ENCODE measurements at regions not wholly inside any gene's neighbourhood (a gene's known extent, or its start where the extent isn't known, plus 50 kb on each side); places are given as distances from the start of the nearest gene placed in this dataset.
A peak's percentile ranks its signal among the peaks of the same experiment; 100 is the strongest.
"Not testable (repeated sequence)": the region's sequence is repeated elsewhere in the genome, so short reads cannot be mapped to it uniquely, and the experiment has no call there.

- DNase-seq: no peak
Measured at GRCh38 chrX:52585892-52586291, 68.8 kb downstream of the SSX7 start.

- no peak for DNase-seq
Measured at GRCh38 chrX:52577464-52578173, 60.8 kb upstream of the XAGE1B start.

DNA sequence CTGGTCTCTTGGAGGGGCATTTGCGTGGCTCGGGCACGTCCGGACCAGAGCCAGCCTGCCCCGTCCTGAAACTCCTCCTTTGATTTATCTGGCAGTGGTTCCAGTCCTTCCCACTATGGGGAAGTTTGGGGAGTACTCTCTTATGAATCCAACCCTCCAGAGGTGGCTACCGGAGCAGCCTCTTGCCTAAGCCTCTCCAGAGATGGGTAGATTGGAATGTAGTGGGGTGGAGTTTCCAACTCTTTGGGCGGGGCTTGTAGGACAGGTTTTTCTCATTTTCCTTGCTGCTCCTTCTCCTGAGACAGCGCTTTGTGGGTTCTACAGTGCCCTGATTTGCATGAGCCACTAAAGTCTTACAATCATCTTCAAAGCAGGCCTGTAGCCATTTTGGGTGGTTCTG lies 60.1 kb upstream of the XAGE1B start:
- no peak for DNase-seq

- DNase-seq: no peak
Measured at GRCh38 chrX:52576474-52576873, 59.6 kb upstream of the XAGE1B start.

DNA sequence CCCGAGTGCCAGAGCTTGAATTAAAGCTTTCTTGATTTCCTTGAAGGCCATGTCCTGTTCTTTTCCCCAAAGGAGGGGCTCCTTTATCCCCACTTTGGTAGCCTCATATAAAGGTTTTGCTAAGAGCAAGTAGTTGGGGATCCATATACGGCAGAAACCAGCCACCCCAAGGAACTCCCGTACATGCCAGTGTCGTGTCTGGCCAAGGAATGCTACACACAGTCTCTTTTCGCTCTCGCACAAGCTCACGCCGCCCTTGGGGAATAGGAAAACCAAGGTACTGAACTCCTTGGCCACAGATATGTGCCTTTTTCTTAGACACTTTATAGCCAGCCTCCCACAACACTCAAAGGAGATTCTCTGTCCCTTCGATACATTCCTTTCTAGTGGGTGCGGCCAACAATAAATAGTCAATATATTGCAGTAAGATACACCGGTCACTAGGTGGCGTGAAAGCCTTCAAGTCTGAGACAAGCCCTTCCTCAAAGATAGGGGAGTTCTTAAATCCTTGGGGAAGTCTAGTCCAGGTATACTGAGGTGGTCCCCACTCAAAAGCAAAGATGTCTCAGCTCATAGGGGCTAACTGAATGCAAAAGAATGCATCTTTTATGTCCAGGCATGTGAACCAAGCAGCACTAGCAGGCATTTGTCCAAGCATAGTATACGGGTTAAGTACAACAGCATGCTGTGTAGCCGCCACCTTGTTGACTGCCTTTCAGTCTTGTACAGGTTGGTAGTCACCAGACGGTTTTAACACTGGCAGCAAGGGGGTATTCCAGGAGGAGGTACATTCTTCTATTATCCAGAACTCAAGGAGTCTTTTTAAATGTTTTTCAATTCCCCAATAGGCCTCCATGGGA lies 57.8 kb upstream of the XAGE1B start:
- peak; percentile 40 for DNase-seq

DNA sequence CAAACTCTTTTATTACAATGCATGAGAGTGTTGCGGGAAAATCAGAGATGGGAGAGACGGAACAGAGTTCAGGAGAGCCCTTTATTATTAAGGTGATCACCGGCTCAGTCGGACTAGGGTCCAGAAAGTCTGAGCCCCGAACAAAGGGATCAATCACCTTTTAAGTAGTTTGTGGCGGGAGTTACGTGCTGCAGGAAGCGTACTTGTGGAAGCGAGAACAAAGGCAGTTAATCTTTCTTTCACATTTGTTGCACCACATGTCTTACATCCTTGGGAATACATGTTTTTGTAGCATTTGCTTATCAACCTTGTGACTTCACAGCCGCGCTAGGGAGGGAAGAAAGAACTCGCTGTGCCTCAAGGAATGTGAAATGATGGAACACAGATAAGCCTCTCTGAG lies 51.3 kb upstream of the XAGE1B start:
- not testable (repeated sequence) for DNase-seq
